ENCODE measurements at regions not wholly inside any gene's neighbourhood (a gene's known extent, or its start where the extent isn't known, plus 50 kb on each side); places are given as distances from the start of the nearest gene placed in this dataset.

DNA sequence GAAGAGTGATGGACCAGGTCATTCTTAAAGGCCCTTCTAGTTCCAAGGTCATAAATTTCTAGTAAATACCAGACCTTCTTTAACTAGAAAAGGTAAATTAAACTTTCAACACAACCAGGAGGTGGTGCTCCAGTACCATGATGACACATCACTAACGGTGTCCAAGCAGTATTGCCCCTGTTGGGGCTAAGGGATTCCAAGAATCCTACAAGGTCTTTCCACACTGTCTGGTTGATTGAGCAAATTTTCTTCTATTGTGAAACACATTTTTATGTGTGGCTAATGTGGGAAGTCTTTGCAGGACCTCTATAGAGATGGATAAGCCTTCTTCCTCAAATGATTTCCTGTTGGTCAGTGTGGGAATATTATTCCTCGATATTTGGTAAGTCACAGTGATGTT is 459.6 kb upstream of the PAPPA start:
- TF ChIP-seq CTCF (IDR thresholded peaks at IDR 0.05): peak; percentile 34
- H3K4me3 ChIP-seq: no peak overlapping the region
- no peaks in the 10 kb centered on the region for H3K27me3 ChIP-seq (replicated peaks; ENCODE audit: insufficient read depth)
- ATAC-seq (ENCODE audit: insufficient number of reproducible peaks, low FRiP score, low read depth) (peak; percentile 33), DNase-seq (ENCODE audit: low spot score) (no peak)
- peaks cover 5 to 17% of the 10 kb centered on the region in 2 donors for H3K4me1 ChIP-seq (ENCODE audit: control insufficient read depth in 1 of 2, low read depth in 2 of 2)
- H3K9me3 ChIP-seq: no peaks in the 10 kb centered on the region
- no peaks in the 10 kb centered on the region for H3K36me3 ChIP-seq
- H3K27ac ChIP-seq: no peak overlapping the region

- no peak for ATAC-seq (ENCODE audit: insufficient number of reproducible peaks, low FRiP score, low read depth)
- no peak for DNase-seq (ENCODE audit: low spot score)
- Histone ChIP-seq H3K36me3 (no peaks in the 10 kb centered on the region), H3K4me1 (ENCODE audit: control insufficient read depth in 1 of 2, low read depth in 2 of 2) (peaks cover 5 to 17% of the 10 kb centered on the region in 2 donors), H3K9me3 (no peaks in the 10 kb centered on the region), H3K27me3 (replicated peaks; ENCODE audit: insufficient read depth) (no peaks in the 10 kb centered on the region), H3K4me3 (no peak overlapping the region), H3K27ac (no peak overlapping the region)
- no peak for TF ChIP-seq CTCF (IDR thresholded peaks at IDR 0.05)
Observed at GRCh38 chr9:115694991-115695390, 458.6 kb upstream of the PAPPA start.

DNA sequence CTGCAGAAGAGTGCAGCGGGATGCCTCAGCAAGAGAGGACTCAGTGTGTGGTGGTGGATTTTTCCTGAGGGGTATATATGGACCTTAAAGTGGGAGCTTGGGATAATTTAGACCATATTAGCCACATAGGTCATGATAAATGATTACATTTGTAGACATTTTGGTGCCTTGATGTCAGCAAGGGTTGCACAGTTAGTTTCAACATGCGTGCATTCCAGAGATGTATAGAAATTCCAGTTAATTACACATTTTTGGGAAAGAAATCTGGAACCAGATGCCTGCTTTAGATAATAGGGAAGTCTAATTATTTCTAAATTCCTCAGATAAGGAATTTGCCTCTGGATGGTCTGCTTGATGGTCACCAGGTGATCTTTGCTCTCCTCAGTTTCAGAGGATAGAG is 440.6 kb upstream of the PAPPA start:
- ATAC-seq (ENCODE audit: insufficient number of reproducible peaks, low FRiP score, low read depth) (no peak), DNase-seq (ENCODE audit: low spot score) (no peak)
- no peaks in the 10 kb centered on the region for H3K9me3 ChIP-seq
- H3K4me3 ChIP-seq: no peak overlapping the region
- H3K27ac ChIP-seq: no peak overlapping the region
- no peaks in the 10 kb centered on the region for H3K27me3 ChIP-seq (replicated peaks; ENCODE audit: insufficient read depth)
- TF ChIP-seq CTCF (IDR thresholded peaks at IDR 0.05): no peak
- no peaks in the 10 kb centered on the region for H3K4me1 ChIP-seq (ENCODE audit: control insufficient read depth in 1 of 2, low read depth in 2 of 2)
- H3K36me3 ChIP-seq: no peaks in the 10 kb centered on the region

DNA sequence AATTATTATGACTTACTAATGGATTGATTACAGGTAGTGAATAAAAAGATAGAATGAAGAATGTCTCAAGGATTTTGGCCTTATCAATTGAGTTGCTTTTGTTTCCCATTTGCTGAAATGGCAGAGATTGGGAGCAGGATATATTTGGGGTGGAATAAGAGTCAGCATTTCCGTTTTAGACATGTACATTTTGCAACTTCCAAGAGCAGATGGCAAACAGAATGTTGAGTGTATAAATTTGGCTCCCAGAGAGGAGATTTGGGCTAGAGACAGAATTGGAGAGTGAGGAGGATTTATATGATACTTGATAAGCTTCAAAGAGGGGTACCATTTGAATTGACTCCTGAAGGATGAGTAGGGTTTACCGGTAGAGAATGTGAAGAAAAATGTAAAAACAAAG is 437.9 kb upstream of the PAPPA start:
- H3K27ac ChIP-seq: no peak overlapping the region
- no peaks in the 10 kb centered on the region for H3K27me3 ChIP-seq (replicated peaks; ENCODE audit: insufficient read depth)
- H3K36me3 ChIP-seq: no peaks in the 10 kb centered on the region
- ATAC-seq (ENCODE audit: insufficient number of reproducible peaks, low FRiP score, low read depth): no peak
- no peaks in the 10 kb centered on the region for H3K4me1 ChIP-seq (ENCODE audit: control insufficient read depth in 1 of 2, low read depth in 2 of 2)
- no peaks in the 10 kb centered on the region for H3K9me3 ChIP-seq
- TF ChIP-seq CTCF (IDR thresholded peaks at IDR 0.05): no peak
- DNase-seq (ENCODE audit: low spot score): no peak
- no peak overlapping the region for H3K4me3 ChIP-seq

DNA sequence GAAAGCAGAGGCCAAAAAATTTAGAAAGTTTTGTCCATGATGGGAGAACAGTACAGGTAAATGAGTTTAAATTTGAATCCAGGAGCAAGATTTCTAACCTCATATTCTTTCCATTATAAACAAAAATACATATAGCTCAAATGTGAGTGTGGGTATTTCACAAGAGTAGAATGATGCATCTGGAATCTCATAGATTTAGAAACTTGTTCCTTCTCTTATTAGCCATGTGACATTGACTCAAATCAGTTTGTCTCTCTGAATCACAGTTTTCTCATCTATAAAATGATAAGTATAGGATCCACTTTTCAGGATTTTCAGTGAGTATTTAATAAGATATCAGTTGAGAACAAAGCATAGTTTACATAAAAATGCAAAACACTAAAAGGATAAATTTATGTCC is 436.3 kb upstream of the PAPPA start:
- H3K9me3 ChIP-seq: no peaks in the 10 kb centered on the region
- ATAC-seq (ENCODE audit: insufficient number of reproducible peaks, low FRiP score, low read depth) (no peak), DNase-seq (ENCODE audit: low spot score) (no peak)
- no peaks in the 10 kb centered on the region for H3K27me3 ChIP-seq (replicated peaks; ENCODE audit: insufficient read depth)
- H3K27ac ChIP-seq: no peak overlapping the region
- no peaks in the 10 kb centered on the region for H3K4me1 ChIP-seq (ENCODE audit: control insufficient read depth in 1 of 2, low read depth in 2 of 2)
- H3K36me3 ChIP-seq: no peaks in the 10 kb centered on the region
- H3K4me3 ChIP-seq: no peak overlapping the region
- no peak for TF ChIP-seq CTCF (IDR thresholded peaks at IDR 0.05)

All from thoracic aorta (tissue), 2 donors.